Ovary (tissue), 3 donors: ENCODE measurements at regions not wholly inside any gene's neighbourhood (a gene's known extent, or its start where the extent isn't known, plus 50 kb on each side); places are given as distances from the start of the nearest gene placed in this dataset.

Source experiments
- POLR2A ChIP-seq: fragments of 450-650 bp; IDR thresholded peaks from one replicate; pipeline ENCODE4 v1.6.1; 2017; ENCODE audit warnings: antibody characterized with exemption, mild to moderate bottlenecking, moderate library complexity
- TF ChIP-seq, protein P1 (sequence below), 3 donors: fragments of 450-650 bp in 2 of 3; fragments of 200-600 bp in 1 of 3; IDR thresholded peaks; one replicate each; pipeline versions ENCODE4 v1.5.1 to v1.8.0; 2016 to 2022; ENCODE audit warnings: antibody characterized with exemption in 3 of 3, mild to moderate bottlenecking in 1 of 3
- donor health status: DM: no; HTN: no; CAD: no.

- TF ChIP-seq POLR2A = no peak
- TF ChIP-seq, protein P1, sequence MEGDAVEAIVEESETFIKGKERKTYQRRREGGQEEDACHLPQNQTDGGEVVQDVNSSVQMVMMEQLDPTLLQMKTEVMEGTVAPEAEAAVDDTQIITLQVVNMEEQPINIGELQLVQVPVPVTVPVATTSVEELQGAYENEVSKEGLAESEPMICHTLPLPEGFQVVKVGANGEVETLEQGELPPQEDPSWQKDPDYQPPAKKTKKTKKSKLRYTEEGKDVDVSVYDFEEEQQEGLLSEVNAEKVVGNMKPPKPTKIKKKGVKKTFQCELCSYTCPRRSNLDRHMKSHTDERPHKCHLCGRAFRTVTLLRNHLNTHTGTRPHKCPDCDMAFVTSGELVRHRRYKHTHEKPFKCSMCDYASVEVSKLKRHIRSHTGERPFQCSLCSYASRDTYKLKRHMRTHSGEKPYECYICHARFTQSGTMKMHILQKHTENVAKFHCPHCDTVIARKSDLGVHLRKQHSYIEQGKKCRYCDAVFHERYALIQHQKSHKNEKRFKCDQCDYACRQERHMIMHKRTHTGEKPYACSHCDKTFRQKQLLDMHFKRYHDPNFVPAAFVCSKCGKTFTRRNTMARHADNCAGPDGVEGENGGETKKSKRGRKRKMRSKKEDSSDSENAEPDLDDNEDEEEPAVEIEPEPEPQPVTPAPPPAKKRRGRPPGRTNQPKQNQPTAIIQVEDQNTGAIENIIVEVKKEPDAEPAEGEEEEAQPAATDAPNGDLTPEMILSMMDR (IDR thresholded peaks at IDR 0.05) = no peak
These were observed 133.9 kb upstream of the RAPGEF2 start for GRCh38 chr4:158968961-158969360.
